ENCODE measurements at regions not wholly inside any gene's neighbourhood (a gene's known extent, or its start where the extent isn't known, plus 50 kb on each side); places are given as distances from the start of the nearest gene placed in this dataset.

DNA sequence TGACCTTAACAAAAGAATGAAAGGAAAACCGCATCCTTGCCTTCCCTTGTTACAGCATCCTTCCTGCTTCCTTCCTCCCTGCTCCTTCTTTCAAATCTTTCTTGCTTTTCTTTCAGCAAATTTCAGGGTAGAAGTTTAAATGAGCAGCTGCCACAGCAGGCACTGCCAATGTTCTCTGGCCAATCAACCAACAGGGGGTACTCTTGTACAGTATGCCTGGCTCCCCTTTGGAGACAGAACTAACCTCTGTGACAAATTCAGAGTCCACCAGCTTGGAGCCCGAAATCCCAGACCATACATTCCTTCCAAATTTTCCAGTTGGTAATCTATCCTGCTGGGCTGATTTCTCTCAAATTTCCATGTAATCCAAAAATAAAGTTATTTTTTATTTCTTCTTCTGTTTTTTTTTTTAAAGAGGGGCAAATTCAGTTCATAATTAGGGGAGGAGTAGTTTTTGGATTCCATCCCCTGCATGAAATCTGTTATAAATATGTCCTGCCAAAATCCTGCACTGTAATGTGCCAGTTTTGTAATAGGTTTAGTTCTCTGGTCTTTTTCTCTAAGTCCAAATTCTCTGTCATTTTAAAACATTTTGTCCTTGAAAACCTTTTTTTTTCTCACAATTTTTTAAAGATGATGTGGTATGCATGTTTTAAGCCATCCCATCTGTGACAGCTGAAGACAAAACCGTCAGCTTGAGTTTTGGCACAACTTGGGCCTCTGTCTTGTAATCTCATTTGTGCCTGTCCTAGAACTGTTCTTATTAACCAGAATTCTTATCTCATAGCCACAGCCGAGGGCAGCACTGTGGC lies 610.0 kb upstream of the LMO3 start:
- Mint-ChIP-seq H3K4me1 (no peaks in the 10 kb centered on the region), H3K9me3 (no peaks in the 10 kb centered on the region), H3K27me3 (no peaks in the 10 kb centered on the region), H3K27ac (no peak overlapping the region), H3K4me3 (no peak overlapping the region), H3K36me3 (no peaks in the 10 kb centered on the region)
- POLR2A ChIA-PET = no interaction called here
- ATAC-seq (ENCODE audit: low read depth) (no peak), DNase-seq (no peak)

GRCh38 chr12:17214929-17215328 lies 609.0 kb upstream of the LMO3 start:
- Mint-ChIP-seq H3K36me3 (no peaks in the 10 kb centered on the region), H3K9me3 (peaks cover 2% of the 10 kb centered on the region)

GRCh38 chr12:17206553-17206952 lies 600.6 kb upstream of the LMO3 start:
- no peaks in the 10 kb centered on the region for H3K36me3 Mint-ChIP-seq
- H3K27me3 Mint-ChIP-seq = no peaks in the 10 kb centered on the region
- peaks cover 4% of the 10 kb centered on the region for H3K9me3 Mint-ChIP-seq
- no peak for ATAC-seq (ENCODE audit: low read depth)
- no peak overlapping the region for H3K4me3 Mint-ChIP-seq
- DNase-seq = no peak
- H3K4me1 Mint-ChIP-seq = no peaks in the 10 kb centered on the region
- H3K27ac Mint-ChIP-seq = no peak overlapping the region
- POLR2A ChIA-PET = no interaction called here

More at GRCh38 chr12:17214929-17215328, 609.0 kb upstream of the LMO3 start:
- Mint-ChIP-seq H3K27me3 (no peaks in the 10 kb centered on the region), H3K4me1 (no peaks in the 10 kb centered on the region), H3K4me3 (no peak overlapping the region), H3K27ac (no peak overlapping the region)
- POLR2A ChIA-PET = no interaction called here
- DNase-seq (no peak), ATAC-seq (ENCODE audit: low read depth) (no peak)

DNA sequence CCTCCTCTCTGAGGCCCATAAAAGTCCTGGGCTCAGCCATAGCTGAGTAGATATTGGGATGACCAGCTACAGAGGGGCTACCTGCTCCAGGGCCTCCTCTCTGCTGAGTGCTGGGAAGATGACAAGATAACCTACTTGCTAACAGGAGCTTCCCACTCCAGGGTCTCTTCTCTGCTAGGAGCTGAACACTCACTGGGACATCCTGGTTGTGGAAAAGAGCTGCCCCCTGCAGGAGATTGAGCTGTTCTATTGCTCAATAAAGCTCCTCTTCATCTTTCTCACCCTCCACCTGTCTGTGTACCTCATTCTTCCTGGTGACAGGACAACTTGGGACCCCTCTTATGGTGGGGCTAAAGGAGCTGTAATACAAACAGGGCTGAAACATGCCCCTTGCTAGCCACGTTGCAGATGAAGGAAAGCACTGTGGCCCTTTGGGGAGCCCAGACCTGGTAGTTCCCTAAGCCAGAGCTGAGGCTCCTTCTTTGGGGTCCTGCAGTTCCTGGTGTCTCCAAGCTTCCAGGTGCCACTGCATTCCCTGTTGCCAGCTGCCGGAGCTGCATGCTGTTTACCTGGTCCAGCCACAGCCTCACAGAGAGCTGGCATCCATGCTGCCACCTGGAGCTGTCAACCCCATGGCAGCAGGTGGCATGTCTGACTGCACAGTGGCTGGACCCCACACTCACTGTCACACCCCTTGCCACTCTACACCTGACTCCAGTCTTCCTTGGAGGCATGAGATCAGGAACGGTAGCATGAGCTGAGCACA lies 598.5 kb upstream of the LMO3 start:
- H3K4me3 Mint-ChIP-seq = no peak overlapping the region
- H3K27me3 Mint-ChIP-seq = no peaks in the 10 kb centered on the region
- ATAC-seq (ENCODE audit: low read depth) (no peak), DNase-seq (no peak)
- H3K4me1 Mint-ChIP-seq = no peaks in the 10 kb centered on the region
- no peaks in the 10 kb centered on the region for H3K36me3 Mint-ChIP-seq
- peaks cover 2% of the 10 kb centered on the region for H3K9me3 Mint-ChIP-seq
- POLR2A ChIA-PET = no interaction called here
- H3K27ac Mint-ChIP-seq = no peak overlapping the region

- H3K36me3 Mint-ChIP-seq = no peaks in the 10 kb centered on the region
- no peak overlapping the region for H3K4me3 Mint-ChIP-seq
- H3K27me3 Mint-ChIP-seq = no peaks in the 10 kb centered on the region
- H3K4me1 Mint-ChIP-seq = no peaks in the 10 kb centered on the region
- POLR2A ChIA-PET = interaction anchor here (0.6 kb wide), 1 partner anchor 10 kb away, joined by 4 read pairs; no protein-coding TSS in a partner anchor
- peaks cover 2% of the 10 kb centered on the region for H3K9me3 Mint-ChIP-seq
- ATAC-seq (ENCODE audit: low read depth) = no peak
- no peak overlapping the region for H3K27ac Mint-ChIP-seq
- no peak for DNase-seq
These were observed 597.5 kb upstream of the LMO3 start for GRCh38 chr12:17203497-17203896.

DNA sequence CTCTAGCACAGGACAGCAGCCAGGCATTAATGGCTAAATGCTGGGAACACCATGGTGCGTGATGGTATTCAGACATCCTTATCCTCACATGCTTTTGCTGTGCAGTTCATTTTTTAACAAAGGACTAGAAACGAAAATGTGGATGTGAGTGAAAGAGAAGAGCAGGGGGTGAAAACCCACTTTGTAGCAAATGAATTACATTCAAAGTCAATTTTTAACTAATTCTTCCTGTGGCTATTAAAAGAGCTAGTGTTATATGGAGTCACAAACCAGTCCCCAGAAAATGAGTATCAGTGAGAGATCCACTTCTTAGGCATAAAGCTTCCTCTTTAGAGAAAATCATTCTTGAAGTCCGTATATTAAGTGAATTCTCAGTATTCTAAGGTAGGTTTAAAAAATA lies 592.0 kb upstream of the LMO3 start:
- ATAC-seq (ENCODE audit: low read depth) = no peak
- H3K27ac Mint-ChIP-seq = no peak overlapping the region
- no peaks in the 10 kb centered on the region for H3K4me1 Mint-ChIP-seq
- POLR2A ChIA-PET = no interaction called here
- no peak overlapping the region for H3K4me3 Mint-ChIP-seq
- no peaks in the 10 kb centered on the region for H3K36me3 Mint-ChIP-seq
- DNase-seq = no peak
- no peaks in the 10 kb centered on the region for H3K27me3 Mint-ChIP-seq
- peaks cover 7% of the 10 kb centered on the region for H3K9me3 Mint-ChIP-seq

DNA sequence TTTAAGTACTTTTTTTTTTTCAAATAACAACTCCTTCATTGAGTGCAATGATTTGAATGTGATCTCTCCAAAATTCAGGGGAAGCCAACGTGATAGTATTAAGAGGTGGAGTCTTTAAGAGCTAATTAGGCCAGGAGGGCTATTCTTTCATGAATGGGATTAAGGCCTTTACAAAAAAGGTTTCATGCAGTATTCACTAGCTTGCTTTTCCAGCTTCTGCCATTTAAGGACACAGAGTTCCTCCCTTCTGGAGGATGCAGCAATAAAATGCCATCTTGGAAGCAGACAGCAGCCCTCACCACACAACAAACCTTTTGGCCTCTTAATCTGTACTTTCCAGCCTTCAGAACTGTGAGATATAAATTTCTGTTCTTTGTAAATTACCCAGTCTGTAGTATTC lies 586.8 kb upstream of the LMO3 start:
- POLR2A ChIA-PET = no interaction called here
- ATAC-seq (ENCODE audit: low read depth) = no peak
- H3K27me3 Mint-ChIP-seq = no peaks in the 10 kb centered on the region
- H3K36me3 Mint-ChIP-seq = no peaks in the 10 kb centered on the region
- no peak for DNase-seq
- H3K4me1 Mint-ChIP-seq = no peaks in the 10 kb centered on the region
- H3K9me3 Mint-ChIP-seq = peaks cover 4% of the 10 kb centered on the region
- no peak overlapping the region for H3K27ac Mint-ChIP-seq
- no peak overlapping the region for H3K4me3 Mint-ChIP-seq

DNA sequence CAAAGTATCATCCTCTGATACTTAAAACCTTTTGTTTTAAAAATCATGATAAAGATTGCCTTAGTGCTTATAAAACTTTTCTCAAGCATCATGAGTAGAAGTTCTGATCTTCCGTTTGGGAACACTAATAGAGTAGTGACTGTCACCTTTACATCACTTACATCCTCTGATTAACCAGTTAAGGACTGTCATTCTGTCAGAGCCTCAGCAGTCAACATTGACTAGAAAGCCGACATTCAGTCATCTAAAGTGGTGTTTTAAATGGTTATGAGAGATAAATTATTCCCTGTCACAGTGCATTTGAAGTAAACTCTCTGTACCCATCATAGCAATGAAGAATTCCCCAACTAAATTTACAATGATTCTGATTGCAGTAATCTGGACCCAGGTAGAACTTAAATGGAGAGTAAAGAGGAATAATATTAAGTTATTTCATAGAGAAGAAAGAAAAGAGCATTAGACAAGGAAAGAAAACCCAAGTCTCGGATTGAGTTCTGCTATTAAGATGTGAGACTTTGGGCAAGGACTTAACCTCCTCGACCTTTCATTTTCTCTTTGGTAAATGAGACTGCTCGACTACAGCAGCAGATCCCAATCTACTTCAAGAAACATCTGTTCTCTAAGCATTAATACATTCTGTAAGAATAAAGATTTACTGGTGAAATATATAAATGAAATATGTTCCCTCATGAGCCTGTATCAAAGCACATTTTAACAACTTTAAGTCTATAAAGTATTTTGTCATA lies 563.9 kb upstream of the LMO3 start:
- no peaks in the 10 kb centered on the region for H3K27me3 Mint-ChIP-seq
- POLR2A ChIA-PET = no interaction called here
- ATAC-seq (ENCODE audit: low read depth) (no peak), DNase-seq (no peak)
- H3K9me3 Mint-ChIP-seq = peaks cover 3% of the 10 kb centered on the region
- no peaks in the 10 kb centered on the region for H3K4me1 Mint-ChIP-seq
- H3K27ac Mint-ChIP-seq = no peak overlapping the region
- no peaks in the 10 kb centered on the region for H3K36me3 Mint-ChIP-seq
- H3K4me3 Mint-ChIP-seq = no peak overlapping the region

DNA sequence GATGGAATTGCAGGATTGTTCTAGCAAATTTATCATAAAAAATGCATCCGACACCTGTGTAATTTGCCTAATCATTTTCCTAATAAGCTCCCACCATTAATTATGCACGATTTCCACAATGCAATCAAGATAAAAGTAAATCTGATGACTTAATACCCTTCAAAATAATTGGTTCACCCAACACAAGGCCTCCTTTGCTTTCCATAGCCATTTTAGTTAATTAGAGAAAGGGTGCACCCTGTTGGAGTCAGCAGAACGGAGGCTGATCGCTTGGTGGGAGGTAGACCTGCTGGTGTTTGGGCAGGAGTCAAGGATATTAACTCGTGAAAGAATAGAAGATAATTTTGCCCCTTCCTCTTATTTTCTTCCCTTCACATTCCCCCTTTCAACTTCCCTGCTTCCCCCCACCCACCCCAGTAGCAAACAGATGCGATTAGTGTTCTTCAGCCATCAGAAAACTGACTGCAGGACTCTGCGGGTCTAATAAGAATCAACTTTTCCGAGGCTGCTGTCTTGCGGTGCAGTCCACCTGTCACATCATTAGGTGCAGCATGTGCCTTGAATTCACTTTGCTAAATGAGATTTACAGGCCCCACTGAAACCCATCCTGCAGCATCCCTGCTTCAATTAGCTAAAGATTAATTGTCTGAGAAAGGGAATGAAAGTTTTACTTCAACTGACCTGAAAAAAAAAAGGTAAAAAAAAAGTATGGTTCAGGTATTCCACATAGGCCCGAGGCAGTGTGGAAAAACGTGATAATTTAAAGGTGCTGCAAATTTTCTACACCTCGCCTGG lies 553.7 kb upstream of the LMO3 start:
- Mint-ChIP-seq H3K4me3 (no peak overlapping the region), H3K27ac (no peak overlapping the region), H3K27me3 (no peaks in the 10 kb centered on the region), H3K9me3 (no peaks in the 10 kb centered on the region), H3K4me1 (no peaks in the 10 kb centered on the region), H3K36me3 (no peaks in the 10 kb centered on the region)
- POLR2A ChIA-PET = interaction anchor here (0.7 kb wide), 1 partner anchor 129 kb away, joined by 3 read pairs; no protein-coding TSS in a partner anchor
- DNase-seq = no peak
- ATAC-seq (ENCODE audit: low read depth) = no peak

GRCh38 chr12:17158201-17158600 lies 552.2 kb upstream of the LMO3 start:
- DNase-seq = no peak
- Mint-ChIP-seq H3K27me3 (no peaks in the 10 kb centered on the region), H3K36me3 (no peaks in the 10 kb centered on the region), H3K27ac (no peak overlapping the region), H3K9me3 (peaks cover 6% of the 10 kb centered on the region), H3K4me3 (no peak overlapping the region), H3K4me1 (no peaks in the 10 kb centered on the region)
- POLR2A ChIA-PET = no interaction called here
- no peak for ATAC-seq (ENCODE audit: low read depth)

DNA sequence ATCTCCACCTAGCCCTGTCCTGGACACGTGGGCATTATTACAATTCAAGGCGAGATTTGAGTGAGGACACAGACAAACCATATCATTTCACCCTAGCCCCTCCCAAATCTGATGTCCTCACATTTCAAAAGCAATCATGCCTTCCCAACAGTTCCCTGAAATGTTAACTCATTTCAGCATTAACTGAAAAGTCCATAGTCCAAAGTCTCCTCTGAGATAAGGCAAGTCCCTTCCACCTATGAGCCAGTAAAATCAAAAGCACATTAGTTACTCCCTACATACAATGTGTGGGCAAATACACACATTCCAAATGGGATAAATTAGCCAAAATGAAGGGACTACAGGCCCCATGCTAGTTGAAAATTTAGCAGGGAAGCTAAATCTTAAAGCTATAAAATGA lies 546.0 kb upstream of the LMO3 start:
- H3K27ac Mint-ChIP-seq = no peak overlapping the region
- H3K4me3 Mint-ChIP-seq = no peak overlapping the region
- DNase-seq (no peak), ATAC-seq (ENCODE audit: low read depth) (no peak)
- POLR2A ChIA-PET = no interaction called here
- no peaks in the 10 kb centered on the region for H3K4me1 Mint-ChIP-seq
- H3K9me3 Mint-ChIP-seq = peaks cover 14% of the 10 kb centered on the region
- H3K36me3 Mint-ChIP-seq = no peaks in the 10 kb centered on the region
- H3K27me3 Mint-ChIP-seq = no peaks in the 10 kb centered on the region

DNA sequence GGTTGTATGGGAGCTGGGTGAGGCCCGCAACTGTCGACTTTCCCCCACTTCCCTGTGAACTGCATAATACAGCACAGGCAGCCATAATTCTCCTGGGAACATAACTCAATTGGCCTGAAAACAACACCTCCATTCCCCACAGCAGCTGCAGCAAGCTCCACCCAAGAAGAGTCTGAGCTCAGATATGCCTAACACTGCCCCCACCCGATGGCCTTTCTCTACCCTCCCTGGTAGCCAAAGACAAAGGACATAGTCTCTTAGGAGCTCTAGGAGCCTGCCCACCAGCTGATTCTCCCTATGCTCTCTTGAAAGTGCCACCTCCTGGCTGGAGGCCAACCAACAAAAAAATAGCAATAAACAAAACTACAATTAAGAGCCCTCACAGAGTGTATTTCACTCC lies 542.7 kb upstream of the LMO3 start:
- POLR2A ChIA-PET = no interaction called here
- DNase-seq (no peak), ATAC-seq (ENCODE audit: low read depth) (no peak)
- Mint-ChIP-seq H3K27me3 (no peaks in the 10 kb centered on the region), H3K36me3 (no peaks in the 10 kb centered on the region), H3K27ac (no peak overlapping the region), H3K9me3 (peaks cover 11% of the 10 kb centered on the region), H3K4me3 (no peak overlapping the region), H3K4me1 (no peaks in the 10 kb centered on the region)

DNA sequence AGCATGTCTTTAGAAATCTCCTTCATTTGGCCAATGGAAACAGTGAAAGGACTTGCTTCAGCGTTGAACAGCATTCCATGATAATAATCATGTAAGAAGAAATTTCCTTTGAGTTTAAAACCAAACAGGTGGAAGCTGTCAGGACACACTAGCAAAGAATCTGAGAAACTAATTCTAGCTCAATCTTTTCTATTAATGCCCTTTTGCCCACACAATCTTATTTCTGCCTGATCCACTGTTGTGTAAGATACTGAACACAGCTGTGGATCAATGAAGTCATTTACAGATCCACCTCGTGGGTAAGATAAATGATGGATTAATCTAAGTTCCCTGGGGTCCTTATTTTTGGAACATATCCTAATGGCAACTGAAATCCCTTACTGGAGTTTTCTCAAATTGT lies 536.9 kb upstream of the LMO3 start:
- no peaks in the 10 kb centered on the region for H3K4me1 Mint-ChIP-seq
- no peak overlapping the region for H3K27ac Mint-ChIP-seq
- POLR2A ChIA-PET = no interaction called here
- ATAC-seq (ENCODE audit: low read depth) (no peak), DNase-seq (no peak)
- H3K27me3 Mint-ChIP-seq = no peaks in the 10 kb centered on the region
- H3K4me3 Mint-ChIP-seq = no peak overlapping the region
- no peaks in the 10 kb centered on the region for H3K36me3 Mint-ChIP-seq
- peaks cover 1% of the 10 kb centered on the region for H3K9me3 Mint-ChIP-seq
